Endothelial cell of umbilical vein (primary cell): ENCODE measurements at regions not wholly inside any gene's neighbourhood (a gene's known extent, or its start where the extent isn't known, plus 50 kb on each side); places are given as distances from the start of the nearest gene placed in this dataset.

Experiments
- BruUV-seq: library from RNA; stranded (reverse); fragments of 400-500 nt; replicated peaks from 2 replicates; lab custom pipeline; 2021; lab: Mats Ljungman, UMichigan
- CTCF ChIA-PET: fragments of 300-600, 350-600 bp; sonication (Branson Sonifier 250); formaldehyde crosslinking; loops from one replicate; lab custom pipeline; 2021; ENCODE audit warnings: antibody characterized with exemption, inconsistent platforms; lab: Charles Lee
- POLR2A ChIA-PET: fragments of 300-600, 350-600 bp; sonication (Branson Sonifier 250); formaldehyde crosslinking; loops from one replicate; lab custom pipeline; 2021; ENCODE audit warnings: antibody characterized with exemption, inconsistent platforms; lab: Charles Lee
- DNase-seq: peaks from one replicate; pipeline ENCODE4 v3.0.0-alpha.2; 2011; ENCODE audit warnings: low read depth, low spot score
- FAIRE-seq: peaks from 2 replicates; lab custom pipeline; 2011; peaks lifted over from hg19 to GRCh38; lab: Jason Lieb, UNC
- H2AFZ ChIP-seq: 2 replicates; pipeline ENCODE4 v1.6.0; 2012; ENCODE audit warnings: low read depth, low read length, control low read depth, inconsistent platforms
- H3K27ac ChIP-seq: 2 replicates; pipeline ENCODE4 v1.5.1; 2011; ENCODE audit warnings: low read depth, mild to moderate bottlenecking, control low read depth, low read length, moderate library complexity; ENCODE audit not compliant: insufficient read depth
- H3K27me3 ChIP-seq, 2 experiments: 2 replicates each; pipeline versions ENCODE4 v1.6.0 to v1.6.1; 2011; ENCODE audit warnings: low read length in 2 of 2, mixed read lengths in 1 of 2; ENCODE audit not compliant: control insufficient read depth in 2 of 2, insufficient read depth in 2 of 2
- H3K36me3 ChIP-seq, 2 experiments: 2 replicates in 1 of 2; 3 replicates in 1 of 2; pipeline ENCODE4 v1.5.1; 2011; ENCODE audit warnings: low read length in 2 of 2, mild to moderate bottlenecking in 1 of 2, moderate library complexity in 1 of 2; ENCODE audit not compliant: control insufficient read depth in 2 of 2, insufficient read depth in 2 of 2; ENCODE audit errors: extremely low read depth in 1 of 2
- H3K4me1 ChIP-seq: 3 replicates; pipeline ENCODE4 v1.5.1; 2011; ENCODE audit warnings: mild to moderate bottlenecking, low read length; ENCODE audit not compliant: control insufficient read depth, insufficient read depth; ENCODE audit errors: extremely low read depth
- H3K4me2 ChIP-seq: 2 replicates; pipeline ENCODE4 v1.6.1; 2011; ENCODE audit warnings: low read length, control low read depth, mixed read lengths; ENCODE audit not compliant: insufficient read depth
- H3K4me3 ChIP-seq, 3 experiments: fragments of 200-600 bp in 1 of 3; sonication (generic), shearing (Covaris generic) in 1 of 3; replicated peaks in 1 of 3; 2 replicates each; pipeline ENCODE4 v1.5.1; 2011 to 2016; ENCODE audit warnings: control low read depth in 3 of 3, low read length in 3 of 3, mild to moderate bottlenecking in 2 of 3, inconsistent platforms in 1 of 3, low read depth in 1 of 3, moderate library complexity in 1 of 3; ENCODE audit not compliant: insufficient read depth in 1 of 3
- H3K79me2 ChIP-seq: 2 replicates; pipeline ENCODE4 v1.6.0; 2012; ENCODE audit warnings: low read length, inconsistent platforms; ENCODE audit not compliant: control insufficient read depth, insufficient read depth
- H3K9ac ChIP-seq: replicated peaks from 2 replicates; pipeline ENCODE3; 2011; ENCODE audit warnings: low read length, control low read depth; ENCODE audit not compliant: insufficient read depth; ENCODE audit errors: extremely low read depth
- H3K9me1 ChIP-seq: replicated peaks from 3 replicates; pipeline ENCODE4 v1.6.0; 2011; ENCODE audit warnings: mild to moderate bottlenecking, low read length; ENCODE audit not compliant: control insufficient read depth, insufficient read depth; ENCODE audit errors: extremely low read depth
- H3K9me3 ChIP-seq: replicated peaks from 2 replicates; pipeline ENCODE4 v1.5.1; 2012; ENCODE audit warnings: low read length, inconsistent platforms; ENCODE audit not compliant: control insufficient read depth, insufficient read depth
- H4K20me1 ChIP-seq: replicated peaks from 2 replicates; pipeline ENCODE3; 2011; ENCODE audit warnings: mild to moderate bottlenecking, low read length; ENCODE audit not compliant: control insufficient read depth, insufficient read depth; ENCODE audit errors: extremely low read depth
- EZH2 ChIP-seq: IDR thresholded peaks from 2 replicates; pipeline ENCODE4 v1.6.1; 2012; ENCODE audit warnings: borderline replicate concordance, low read depth, mild to moderate bottlenecking, moderate library complexity, low read length, inconsistent platforms; ENCODE audit not compliant: severe bottlenecking
- FOS ChIP-seq: IDR thresholded peaks from 2 replicates; pipeline ENCODE4 v1.6.1; 2011; ENCODE audit warnings: mild to moderate bottlenecking, low read length, moderate library complexity, borderline replicate concordance; ENCODE audit not compliant: insufficient read depth
- GATA2 ChIP-seq: IDR thresholded peaks from 2 replicates; pipeline ENCODE4 v1.7.0; 2011; ENCODE audit warnings: low read depth, mild to moderate bottlenecking, moderate library complexity, mixed read lengths, low read length; ENCODE audit not compliant: insufficient read length, insufficient read depth
- JUN ChIP-seq: IDR thresholded peaks from 2 replicates; pipeline ENCODE4 v1.6.1; 2011; ENCODE audit warnings: borderline replicate concordance, low read depth; ENCODE audit not compliant: insufficient read length, insufficient read depth
- MAX ChIP-seq: IDR thresholded peaks from 2 replicates; pipeline ENCODE4 v1.6.1; 2011; ENCODE audit not compliant: insufficient read depth, insufficient read length
- MYC ChIP-seq: IDR thresholded peaks from one replicate; pipeline ENCODE4 v1.6.1; 2011; ENCODE audit warnings: mild to moderate bottlenecking, low read depth, low read length
- POLR2A ChIP-seq: IDR thresholded peaks from 2 replicates; pipeline ENCODE4 v1.6.1; 2012; ENCODE audit warnings: low read depth, mild to moderate bottlenecking, control low read depth, low read length
- POLR2AphosphoS5 ChIP-seq: IDR thresholded peaks from 2 replicates; pipeline ENCODE4 v1.6.1; 2012; ENCODE audit warnings: low read depth, mild to moderate bottlenecking, control low read depth, low read length, moderate library complexity; ENCODE audit not compliant: insufficient read depth
- dilution Hi-C: fragments of 300-500 bp; cut with MboI; formaldehyde crosslinking; loops from one replicate; pipeline ENCODE4 v1.15.0; 2019; ENCODE audit warnings: low sequenced_read_pairs; ENCODE audit not compliant: extremely low pct_ligation_motif_present
- intact Hi-C: fragments of 100-400 bp; cut with micrococcal nuclease; formaldehyde crosslinking; loops from one replicate; pipeline ENCODE4 v1.10.0; 2022
- TF ChIP-seq, protein P1 (sequence below), 2 donors: IDR thresholded peaks; 1 replicate in 1 of 2; 2 replicates in 1 of 2; pipeline ENCODE4 v1.5.1; 2011; ENCODE audit warnings: low read length in 2 of 2, mild to moderate bottlenecking in 2 of 2, moderate library complexity in 2 of 2, control low read depth in 1 of 2, inconsistent platforms in 1 of 2, low read depth in 1 of 2; ENCODE audit not compliant: insufficient read depth in 1 of 2; ENCODE audit errors: extremely low read depth in 1 of 2

GRCh38 chr14:48874711-48875110 lies 711.5 kb downstream of the RPS29 start:
- no peak for FAIRE-seq
- no peak overlapping the region for H3K27ac ChIP-seq
- H3K4me1 ChIP-seq, result no peaks in the 10 kb centered on the region
- TF ChIP-seq MAX (no peak), MYC (no peak), JUN (no peak), FOS (no peak), EZH2 (no peak), POLR2A (no peak), POLR2AphosphoS5 (no peak), GATA2 (no peak)
- TF ChIP-seq, protein P1, sequence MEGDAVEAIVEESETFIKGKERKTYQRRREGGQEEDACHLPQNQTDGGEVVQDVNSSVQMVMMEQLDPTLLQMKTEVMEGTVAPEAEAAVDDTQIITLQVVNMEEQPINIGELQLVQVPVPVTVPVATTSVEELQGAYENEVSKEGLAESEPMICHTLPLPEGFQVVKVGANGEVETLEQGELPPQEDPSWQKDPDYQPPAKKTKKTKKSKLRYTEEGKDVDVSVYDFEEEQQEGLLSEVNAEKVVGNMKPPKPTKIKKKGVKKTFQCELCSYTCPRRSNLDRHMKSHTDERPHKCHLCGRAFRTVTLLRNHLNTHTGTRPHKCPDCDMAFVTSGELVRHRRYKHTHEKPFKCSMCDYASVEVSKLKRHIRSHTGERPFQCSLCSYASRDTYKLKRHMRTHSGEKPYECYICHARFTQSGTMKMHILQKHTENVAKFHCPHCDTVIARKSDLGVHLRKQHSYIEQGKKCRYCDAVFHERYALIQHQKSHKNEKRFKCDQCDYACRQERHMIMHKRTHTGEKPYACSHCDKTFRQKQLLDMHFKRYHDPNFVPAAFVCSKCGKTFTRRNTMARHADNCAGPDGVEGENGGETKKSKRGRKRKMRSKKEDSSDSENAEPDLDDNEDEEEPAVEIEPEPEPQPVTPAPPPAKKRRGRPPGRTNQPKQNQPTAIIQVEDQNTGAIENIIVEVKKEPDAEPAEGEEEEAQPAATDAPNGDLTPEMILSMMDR (IDR thresholded peaks at IDR 0.05; ENCODE audit: extremely low read depth in 1 of 2, insufficient read depth in 1 of 2, low read depth in 1 of 2, low read length in 2 of 2), result no peak
- ChIA-PET POLR2A (no interaction called here), CTCF (no interaction called here)
- no peaks in the 10 kb centered on the region for H3K36me3 ChIP-seq
- no peaks in the 10 kb centered on the region for H3K9me1 ChIP-seq
- H3K4me3 ChIP-seq, result no peak overlapping the region
- no peak for DNase-seq
- BruUV-seq, result no TSS peak
- no peaks in the 10 kb centered on the region for H3K27me3 ChIP-seq
- H3K79me2 ChIP-seq, result no peaks in the 10 kb centered on the region
- H3K9ac ChIP-seq, result no peak overlapping the region
- intact Hi-C loops, result no loop called here
- no peaks in the 10 kb centered on the region for H4K20me1 ChIP-seq
- dilution Hi-C loops, result no loop called here
- no peaks in the 10 kb centered on the region for H3K9me3 ChIP-seq
- H2AFZ ChIP-seq, result no peak overlapping the region
- H3K4me2 ChIP-seq, result no peak overlapping the region
